ENCODE measurements at regions not wholly inside any gene's neighbourhood (a gene's known extent, or its start where the extent isn't known, plus 50 kb on each side); places are given as distances from the start of the nearest gene placed in this dataset.

- Histone ChIP-seq H3K4me1 (ENCODE audit: control insufficient read depth in 1 of 2, insufficient read depth in 2 of 2, low read length in 2 of 2) (no peaks in the 10 kb centered on the region), H4K20me1 (ENCODE audit: insufficient read depth) (no peaks in the 10 kb centered on the region), H3K9me3 (ENCODE audit: control insufficient read depth in 1 of 2, insufficient read depth in 1 of 2, low read depth in 1 of 2, low read length in 2 of 2) (no peaks in the 10 kb centered on the region), H2AFZ (ENCODE audit: low read depth, low read length, poor library complexity, severe bottlenecking) (no peak overlapping the region), H3K27me3 (ENCODE audit: insufficient read depth, low read length) (no peaks in the 10 kb centered on the region), H3K79me2 (ENCODE audit: insufficient read depth, low read length) (no peaks in the 10 kb centered on the region), H3K9ac (ENCODE audit: low read length) (no peak overlapping the region), H3K27ac (ENCODE audit: low read depth, low read length) (no peak overlapping the region), H3K36me3 (ENCODE audit: control insufficient read depth in 1 of 2, insufficient read depth in 2 of 2, low read length in 2 of 2) (no peaks in the 10 kb centered on the region), H3K4me3 (replicated peaks in 1 of 2; ENCODE audit: low read depth in 1 of 2, low read length in 2 of 2) (no peak overlapping the region), H3K9me2 (ENCODE audit: insufficient read depth) (no peaks in the 10 kb centered on the region), H3K4me2 (ENCODE audit: low read length) (no peak overlapping the region)
- no peak for DNase-seq (ENCODE audit: low read depth, low spot score)
- CTCF ChIA-PET = no interaction called here
- no peak for ATAC-seq
- intact Hi-C loops (cut with micrococcal nuclease) = no loop called here
- RAD21 ChIA-PET (ENCODE audit: low non-redundant PET in 1 of 2, low total read pairs in 2 of 2, uncharacterized antibody in 2 of 2, unreplicated experiment in 2 of 2) = no interaction called here
- no TSS peak for BruUV-seq (replicated peaks)
- POLR2A ChIA-PET = no interaction called here
- no peak for TF ChIP-seq ZBTB33 (IDR thresholded peaks at IDR 0.05; ENCODE audit: extremely low read depth, insufficient replicate concordance, low read length)
- no peak for TF ChIP-seq CTCF (IDR thresholded peaks at IDR 0.05 in 2 of 3, conservative IDR thresholded peaks at IDR 0.05 in 1 of 3; ENCODE audit: borderline replicate concordance in 1 of 3, insufficient read depth in 1 of 3, low read depth in 2 of 3, low read length in 2 of 3)
- TF ChIP-seq SIN3A (IDR thresholded peaks at IDR 0.05; ENCODE audit: low read depth) = no peak
- TF ChIP-seq SP1 (IDR thresholded peaks at IDR 0.05; ENCODE audit: low read depth) = no peak
- no peak for TF ChIP-seq CEBPB (IDR thresholded peaks at IDR 0.05; ENCODE audit: low read depth)
- TF ChIP-seq YY1 (IDR thresholded peaks at IDR 0.05; ENCODE audit: extremely low read depth, insufficient replicate concordance, low read depth, low read length) = no peak
- no peak for TF ChIP-seq RAD21 (IDR thresholded peaks at IDR 0.05; ENCODE audit: low read depth)
- TF ChIP-seq ATF3 (IDR thresholded peaks at IDR 0.05) = no peak
- no peak for TF ChIP-seq EZH2 (IDR thresholded peaks at IDR 0.05)
- no peak for TF ChIP-seq ELF1 (IDR thresholded peaks at IDR 0.05; ENCODE audit: borderline replicate concordance, low read depth)
- TF ChIP-seq, protein P1, sequence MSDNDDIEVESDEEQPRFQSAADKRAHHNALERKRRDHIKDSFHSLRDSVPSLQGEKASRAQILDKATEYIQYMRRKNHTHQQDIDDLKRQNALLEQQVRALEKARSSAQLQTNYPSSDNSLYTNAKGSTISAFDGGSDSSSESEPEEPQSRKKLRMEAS (IDR thresholded peaks at IDR 0.05) = no peak
These were observed 288.3 kb upstream of the RBFOX1 start for GRCh38 chr16:7044331-7044730.
